Retinal pigment epithelial cell (primary cell): ENCODE measurements at regions not wholly inside any gene's neighbourhood (a gene's known extent, or its start where the extent isn't known, plus 50 kb on each side); places are given as distances from the start of the nearest gene placed in this dataset.

ENCODE experiments used
- DNase-seq: peaks from one replicate; pipeline ENCODE4 v3.0.0-alpha.2; 2010; ENCODE audit warnings: low read depth
- H3K4me3 ChIP-seq: 2 replicates; pipeline ENCODE4 v1.5.1; 2011; ENCODE audit warnings: mild to moderate bottlenecking, low read length, control low read depth, moderate library complexity
- CTCF ChIP-seq: conservative IDR thresholded peaks from 2 replicates; pipeline ENCODE4 v1.5.1; 2011; ENCODE audit warnings: low read depth, low read length, control low read depth, inconsistent platforms

DNA sequence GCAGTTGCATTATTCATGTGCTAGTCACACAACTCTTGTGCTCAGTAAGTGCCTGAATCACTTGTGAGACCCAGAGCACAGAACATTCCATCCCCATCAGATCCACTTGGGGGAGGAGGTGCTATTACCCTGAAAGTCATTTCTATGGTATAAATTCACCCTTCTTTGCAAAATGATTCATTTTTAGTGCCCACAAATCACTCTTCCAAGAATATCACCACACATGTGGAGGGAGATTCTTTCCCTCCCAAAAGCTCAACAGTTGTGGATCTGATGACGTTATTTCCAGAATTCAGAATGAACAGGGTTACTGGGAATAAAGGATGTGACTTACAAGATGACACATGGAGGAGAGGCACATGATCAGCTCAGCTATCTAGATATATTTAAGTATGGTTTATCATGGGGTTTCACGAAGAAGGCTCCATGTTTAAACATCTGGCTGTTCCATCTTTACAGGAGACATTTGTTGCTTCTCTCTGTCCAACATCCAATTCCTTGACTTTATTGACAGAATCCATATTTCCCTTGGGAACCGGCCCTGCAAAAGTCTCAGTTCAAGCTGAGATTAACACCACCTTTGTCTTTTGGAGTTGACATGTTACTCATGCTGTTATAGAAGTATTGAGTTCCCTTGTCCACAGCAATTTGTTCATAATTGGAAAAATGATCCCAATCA lies 214.2 kb upstream of the PROK2 start:
- TF ChIP-seq CTCF: no peak
- no peak for DNase-seq
- H3K4me3 ChIP-seq: no peak overlapping the region

- DNase-seq: no peak
- no peak for TF ChIP-seq CTCF
- H3K4me3 ChIP-seq: no peak overlapping the region
Measured at GRCh38 chr3:71997066-71997653, 212.2 kb upstream of the PROK2 start.

GRCh38 chr3:71994906-71995305 lies 210.0 kb upstream of the PROK2 start:
- DNase-seq: no peak
- no peak for TF ChIP-seq CTCF
- H3K4me3 ChIP-seq: no peak overlapping the region

DNA sequence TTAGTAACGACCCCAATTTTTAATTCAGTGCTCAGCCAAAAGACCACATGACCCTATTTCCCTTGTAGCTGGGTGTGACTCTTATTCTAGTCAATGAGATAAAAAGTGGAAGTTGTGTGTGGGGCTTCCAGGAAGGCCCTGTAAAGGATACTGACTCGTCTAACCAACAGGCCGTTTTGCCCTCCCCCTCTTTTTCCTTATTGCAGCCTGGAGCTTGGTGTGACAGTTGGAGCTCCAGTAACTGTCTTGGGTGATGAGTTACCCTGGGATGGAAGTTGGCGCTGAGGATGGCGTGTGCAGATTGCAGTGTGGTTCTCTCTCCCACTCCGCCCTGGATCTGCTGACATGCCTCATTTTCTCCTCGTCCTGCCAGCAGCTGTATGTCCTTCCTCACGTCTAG lies 209.3 kb upstream of the PROK2 start:
- no peak for DNase-seq
- H3K4me3 ChIP-seq: no peak overlapping the region
- no peak for TF ChIP-seq CTCF

DNA sequence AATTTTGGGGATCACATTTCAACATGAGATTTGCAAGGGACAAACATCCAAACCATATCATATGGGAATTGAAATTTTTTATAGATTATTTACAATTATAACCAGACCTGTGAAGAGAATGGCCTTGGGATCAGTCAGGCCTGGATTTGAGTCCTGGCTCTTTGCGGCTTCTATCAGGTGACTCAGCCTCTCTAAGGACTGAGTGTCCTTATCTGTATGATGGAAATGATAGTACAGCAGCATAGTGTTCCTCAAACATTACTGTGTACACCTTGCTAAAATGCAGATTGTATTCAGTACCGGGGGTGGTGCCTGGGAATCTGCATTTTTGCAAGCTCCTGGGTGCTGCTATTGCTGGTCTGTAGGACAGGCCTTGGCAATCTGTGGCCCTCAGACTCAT lies 206.7 kb upstream of the PROK2 start:
- no peak overlapping the region for H3K4me3 ChIP-seq
- DNase-seq: no peak
- no peak for TF ChIP-seq CTCF

GRCh38 chr3:71991046-71991445 lies 206.1 kb upstream of the PROK2 start:
- no peak for DNase-seq
- no peak overlapping the region for H3K4me3 ChIP-seq
- no peak for TF ChIP-seq CTCF

GRCh38 chr3:71990545-71990944 lies 205.6 kb upstream of the PROK2 start:
- TF ChIP-seq CTCF: no peak
- no peak for DNase-seq
- H3K4me3 ChIP-seq: no peak overlapping the region
